ENCODE measurements at regions not wholly inside any gene's neighbourhood (a gene's known extent, or its start where the extent isn't known, plus 50 kb on each side); places are given as distances from the start of the nearest gene placed in this dataset.

- Mint-ChIP-seq H3K4me3 (no peak overlapping the region), H3K27me3 (no peaks in the 10 kb centered on the region), H3K36me3 (no peaks in the 10 kb centered on the region), H3K4me1 (ENCODE audit: low read depth) (peaks cover 2% of the 10 kb centered on the region), H3K27ac (no peak overlapping the region), H3K9me3 (ENCODE audit: low read depth) (no peaks in the 10 kb centered on the region)
Observed at GRCh38 chr7:39892361-39892760, 57.7 kb upstream of the CDK13 start.

- Mint-ChIP-seq H3K4me1 (ENCODE audit: low read depth) (peaks cover 2% of the 10 kb centered on the region), H3K36me3 (no peaks in the 10 kb centered on the region), H3K27ac (no peak overlapping the region), H3K9me3 (ENCODE audit: low read depth) (no peaks in the 10 kb centered on the region), H3K4me3 (no peak overlapping the region), H3K27me3 (no peaks in the 10 kb centered on the region)
Observed at GRCh38 chr7:39894904-39895303, 55.2 kb upstream of the CDK13 start.

GRCh38 chr7:39896840-39897239 is 53.2 kb upstream of the CDK13 start:
- no peak overlapping the region for H3K4me3 Mint-ChIP-seq
- H3K36me3 Mint-ChIP-seq = no peaks in the 10 kb centered on the region
- H3K9me3 Mint-ChIP-seq (ENCODE audit: low read depth) = no peaks in the 10 kb centered on the region
- H3K4me1 Mint-ChIP-seq (ENCODE audit: low read depth) = peaks cover 2% of the 10 kb centered on the region
- peaks cover 2% of the 10 kb centered on the region for H3K27me3 Mint-ChIP-seq
- H3K27ac Mint-ChIP-seq = no peak overlapping the region

DNA sequence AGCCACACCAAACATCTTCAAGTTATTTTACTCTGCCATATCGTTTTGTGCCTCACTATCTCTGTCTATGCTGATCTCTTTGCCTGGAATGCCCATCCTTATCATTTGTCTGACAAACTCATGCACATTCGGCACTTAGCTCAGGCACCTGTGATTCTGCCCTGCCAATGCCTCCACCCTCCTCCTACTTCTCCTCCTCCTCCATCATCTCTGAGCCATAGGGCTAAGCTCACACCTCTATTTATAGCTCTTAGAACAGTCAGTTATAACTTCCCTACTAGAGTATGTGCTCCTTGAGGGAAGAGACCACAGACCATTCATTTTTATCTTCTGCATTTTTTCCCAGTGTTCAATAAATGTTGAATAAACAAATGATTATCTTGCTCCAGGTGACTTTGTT is 51.2 kb upstream of the CDK13 start:
- Mint-ChIP-seq H3K4me1 (ENCODE audit: low read depth) (peaks cover 2% of the 10 kb centered on the region), H3K4me3 (no peak overlapping the region), H3K9me3 (ENCODE audit: low read depth) (no peaks in the 10 kb centered on the region), H3K27ac (no peak overlapping the region), H3K36me3 (no peaks in the 10 kb centered on the region), H3K27me3 (peaks cover 2% of the 10 kb centered on the region)
